Lower leg skin (tissue), 4 donors: ENCODE measurements at regions not wholly inside any gene's neighbourhood (a gene's known extent, or its start where the extent isn't known, plus 50 kb on each side); places are given as distances from the start of the nearest gene placed in this dataset.
"Not testable (repeated sequence)": the region's sequence is repeated elsewhere in the genome, so short reads cannot be mapped to it uniquely, and the experiment has no call there.

ENCODE experiments used
- DNase-seq, 2 donors: peaks; one replicate each; pipeline ENCODE4 v3.0.0-alpha.2; 2019; ENCODE audit warnings: low spot score in 2 of 2
- H3K4me3 ChIP-seq: fragments of 200-600 bp; sonication (generic); 2 replicates; pipeline ENCODE4 v1.5.1; 2017; ENCODE audit warnings: mild to moderate bottlenecking, low read depth; ENCODE audit not compliant: poor library complexity, severe bottlenecking
- POLR2A ChIP-seq, 2 donors: fragments of 450-650 bp; IDR thresholded peaks; one replicate each; pipeline ENCODE4 v1.6.1; 2016 to 2017; ENCODE audit warnings: antibody characterized with exemption in 2 of 2, mild to moderate bottlenecking in 1 of 2, moderate library complexity in 1 of 2
- WGBS, 2 donors: methylation state at CpG; one replicate each; pipeline ENCODE4 v1.1.5; 2018; 5-methylcytosine and 5-hydroxymethylcytosine counted together
- intact Hi-C: fragments of 100-400 bp; cut with DNase I; formaldehyde crosslinking; loops from one replicate; pipeline ENCODE4 v1.15.0; 2023; ENCODE audit warnings: low total_unique reads
- TF ChIP-seq, protein P1 (sequence below), 3 donors: fragments of 450-650 bp; IDR thresholded peaks; one replicate each; pipeline ENCODE4 v1.5.1; 2016; ENCODE audit warnings: antibody characterized with exemption in 3 of 3, mild to moderate bottlenecking in 3 of 3, moderate library complexity in 2 of 3

DNA sequence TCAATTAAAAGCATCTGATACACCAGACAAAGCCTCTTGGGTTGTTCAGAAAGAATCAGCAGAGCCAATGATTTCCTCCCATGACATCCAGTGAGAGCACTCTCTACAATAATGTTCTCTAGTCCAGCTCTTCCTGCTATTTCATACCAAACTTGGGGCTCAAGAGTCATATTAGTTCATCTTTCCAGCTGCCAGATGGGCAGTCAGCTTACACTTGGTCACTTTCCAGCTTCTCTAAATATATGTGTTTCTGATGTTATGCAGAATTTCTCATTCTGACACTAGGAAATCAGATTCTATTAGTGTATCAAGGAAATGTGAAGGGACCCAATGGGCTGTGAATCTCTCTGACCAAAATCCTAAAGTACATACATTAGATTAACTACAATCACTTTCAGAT is 148.9 kb downstream of the ENC1 start:
- TF ChIP-seq POLR2A (IDR thresholded peaks at IDR 0.05): no peak
- TF ChIP-seq, protein P1, sequence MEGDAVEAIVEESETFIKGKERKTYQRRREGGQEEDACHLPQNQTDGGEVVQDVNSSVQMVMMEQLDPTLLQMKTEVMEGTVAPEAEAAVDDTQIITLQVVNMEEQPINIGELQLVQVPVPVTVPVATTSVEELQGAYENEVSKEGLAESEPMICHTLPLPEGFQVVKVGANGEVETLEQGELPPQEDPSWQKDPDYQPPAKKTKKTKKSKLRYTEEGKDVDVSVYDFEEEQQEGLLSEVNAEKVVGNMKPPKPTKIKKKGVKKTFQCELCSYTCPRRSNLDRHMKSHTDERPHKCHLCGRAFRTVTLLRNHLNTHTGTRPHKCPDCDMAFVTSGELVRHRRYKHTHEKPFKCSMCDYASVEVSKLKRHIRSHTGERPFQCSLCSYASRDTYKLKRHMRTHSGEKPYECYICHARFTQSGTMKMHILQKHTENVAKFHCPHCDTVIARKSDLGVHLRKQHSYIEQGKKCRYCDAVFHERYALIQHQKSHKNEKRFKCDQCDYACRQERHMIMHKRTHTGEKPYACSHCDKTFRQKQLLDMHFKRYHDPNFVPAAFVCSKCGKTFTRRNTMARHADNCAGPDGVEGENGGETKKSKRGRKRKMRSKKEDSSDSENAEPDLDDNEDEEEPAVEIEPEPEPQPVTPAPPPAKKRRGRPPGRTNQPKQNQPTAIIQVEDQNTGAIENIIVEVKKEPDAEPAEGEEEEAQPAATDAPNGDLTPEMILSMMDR (IDR thresholded peaks at IDR 0.05): no peak
- no peak overlapping the region for H3K4me3 ChIP-seq
- intact Hi-C loops: no loop called here
- DNase-seq: no peak

DNA sequence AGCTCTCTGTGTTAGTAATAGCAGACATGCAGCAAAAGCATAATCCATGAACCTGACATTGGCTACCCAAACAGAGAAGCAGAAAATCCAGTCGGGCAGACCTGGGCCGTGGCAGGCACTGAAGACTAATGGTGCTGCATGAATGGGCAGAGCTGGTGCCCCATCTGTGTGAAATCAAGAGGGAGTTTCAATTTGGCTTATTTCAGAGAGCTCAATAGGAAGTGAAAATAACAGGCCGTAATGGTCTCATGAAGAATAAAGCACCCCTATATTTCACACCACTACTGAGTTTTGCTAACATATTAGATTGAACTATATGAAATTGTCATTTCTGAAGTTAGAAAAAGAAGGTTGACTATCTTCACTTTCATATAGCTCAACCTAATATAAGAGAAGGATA is 149.7 kb downstream of the ENC1 start:
- no peak for TF ChIP-seq POLR2A (IDR thresholded peaks at IDR 0.05)
- intact Hi-C loops: no loop called here
- DNase-seq: no peak
- 50 to 62% methylated on average over 3 of the region's 3 CpGs for WGBS, 2 donors
- no peak overlapping the region for H3K4me3 ChIP-seq

DNA sequence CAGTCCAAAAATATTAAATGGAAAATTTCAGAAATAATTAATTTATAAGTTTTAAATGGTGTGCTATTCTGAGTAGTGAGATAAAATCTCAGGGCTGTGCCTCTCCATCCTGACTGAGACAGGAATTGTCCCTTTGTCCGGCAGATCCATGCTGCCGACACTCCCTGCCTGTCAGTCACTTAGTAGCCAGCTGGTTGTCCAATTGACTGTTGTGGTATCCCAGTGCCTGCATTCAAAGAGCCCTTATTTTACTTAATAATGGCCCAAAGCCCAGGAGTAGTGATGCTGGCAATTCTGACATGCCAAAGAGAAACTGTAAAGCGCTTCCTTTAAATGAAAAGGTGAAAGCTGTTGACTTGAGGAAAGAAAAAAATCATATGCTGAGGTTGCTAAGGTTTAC is 157.5 kb downstream of the ENC1 start:
- intact Hi-C loops: no loop called here
- TF ChIP-seq POLR2A (IDR thresholded peaks at IDR 0.05): no peak
- TF ChIP-seq, protein P1 (IDR thresholded peaks at IDR 0.05): no peak
- no peak for DNase-seq
- H3K4me3 ChIP-seq: no peak overlapping the region
- 85 to 88% methylated on average over 3 of the region's 3 CpGs for WGBS, 2 donors

DNA sequence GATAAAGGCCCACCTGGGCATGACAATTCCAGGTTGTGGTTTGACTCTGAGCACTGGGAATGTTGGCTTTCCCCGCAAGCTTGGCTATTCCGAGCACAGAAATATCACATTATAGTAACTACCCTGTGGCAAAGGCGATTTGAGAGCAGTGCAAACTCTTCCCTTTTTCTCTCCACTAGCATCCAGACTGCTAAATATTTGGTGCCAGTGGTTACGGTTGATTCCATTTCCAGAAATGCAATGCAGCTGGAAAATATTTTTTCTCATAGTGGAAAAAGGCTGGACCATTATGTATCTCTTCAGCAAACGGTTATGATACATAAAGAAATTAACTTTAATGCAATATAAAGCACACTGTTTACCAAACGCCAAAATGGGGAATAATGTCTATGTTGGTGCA is 158.0 kb downstream of the ENC1 start:
- 86% methylated on average over 6 of the region's 6 CpGs for WGBS, 2 donors
- DNase-seq: no peak
- no peak overlapping the region for H3K4me3 ChIP-seq
- TF ChIP-seq, protein P1 (IDR thresholded peaks at IDR 0.05): no peak
- TF ChIP-seq POLR2A (IDR thresholded peaks at IDR 0.05): no peak
- intact Hi-C loops: no loop called here

DNA sequence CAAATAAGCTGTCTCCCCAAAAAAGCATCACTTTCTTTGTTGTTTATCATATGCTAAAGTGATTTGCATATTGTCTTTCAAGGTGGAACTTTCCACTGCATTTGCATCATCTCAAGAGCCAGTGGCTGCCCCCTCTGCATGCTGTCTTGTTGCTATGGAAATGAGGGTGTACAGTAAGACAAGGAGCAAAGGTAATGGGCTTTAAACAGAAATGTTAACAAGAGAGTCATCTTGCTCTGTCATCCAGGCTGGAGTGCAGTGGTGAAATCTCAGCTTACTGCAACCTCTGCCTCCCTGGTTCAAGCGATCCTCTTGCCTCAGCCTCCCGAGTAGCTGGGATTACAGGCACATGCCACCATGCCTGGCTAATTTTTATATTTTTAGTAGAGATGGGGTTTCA is 159.2 kb downstream of the ENC1 start:
- WGBS, 2 donors: 95% methylated on average over 2 of the region's 2 CpGs
- intact Hi-C loops, H3K4me3 ChIP-seq, DNase-seq: not testable (repeated sequence)

DNA sequence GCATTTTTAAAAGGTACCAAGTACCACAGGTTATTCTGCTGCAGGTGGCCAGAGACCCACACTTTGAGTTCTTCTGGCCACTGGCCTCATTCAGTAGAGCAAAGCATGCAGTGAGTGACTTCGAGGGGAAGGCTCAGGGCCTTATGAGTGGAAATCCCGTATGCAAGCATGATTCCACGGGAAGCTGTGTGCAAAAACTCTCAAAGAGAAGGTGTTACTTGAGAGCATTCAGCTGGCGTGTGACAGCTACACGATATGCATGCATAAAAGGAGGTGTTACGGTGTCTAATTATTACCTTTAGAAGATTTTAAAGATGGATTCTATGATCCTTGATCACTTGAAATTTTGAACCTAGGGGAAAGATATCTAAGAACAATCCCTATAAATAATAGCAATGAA is 160.3 kb downstream of the ENC1 start:
- WGBS, 2 donors: 89 to 95% methylated on average over 6 of the region's 6 CpGs

DNA sequence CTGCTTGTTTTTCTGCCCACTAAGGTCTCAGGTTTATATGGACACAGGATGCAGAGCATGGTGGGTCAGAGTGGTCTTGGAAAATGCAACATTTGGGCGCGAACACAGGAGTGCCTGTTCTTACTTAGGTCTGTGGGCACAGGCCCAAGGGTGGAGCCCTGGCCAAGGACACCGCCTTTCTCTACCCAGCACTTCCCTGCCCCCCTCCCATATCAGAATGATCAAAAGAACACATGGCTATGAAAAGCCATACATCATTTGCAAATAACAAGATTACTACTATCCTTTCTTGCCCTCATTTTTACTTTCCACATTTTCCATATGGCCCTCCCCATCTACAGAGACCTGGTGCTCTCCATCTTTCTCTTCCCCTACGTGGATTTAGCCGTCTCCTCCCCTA is 162.2 kb downstream of the ENC1 start:
- DNase-seq: no peak
- intact Hi-C loops: no loop called here
- TF ChIP-seq, protein P1 (IDR thresholded peaks at IDR 0.05): no peak
- TF ChIP-seq POLR2A (IDR thresholded peaks at IDR 0.05): no peak
- 76 to 84% methylated on average over 5 of the region's 5 CpGs for WGBS, 2 donors
- no peak overlapping the region for H3K4me3 ChIP-seq

More for the DNA sequence above, 160.3 kb downstream of the ENC1 start:
- no peak for DNase-seq
- H3K4me3 ChIP-seq: no peak overlapping the region
- intact Hi-C loops: no loop called here
- TF ChIP-seq POLR2A (IDR thresholded peaks at IDR 0.05): no peak
- TF ChIP-seq, protein P1 (IDR thresholded peaks at IDR 0.05): no peak
